Gastroesophageal sphincter (tissue), 3 donors: ENCODE measurements at regions not wholly inside any gene's neighbourhood (a gene's known extent, or its start where the extent isn't known, plus 50 kb on each side); places are given as distances from the start of the nearest gene placed in this dataset.

Source experiments
- EP300 ChIP-seq: sonication (generic); formaldehyde crosslinking; IDR thresholded peaks from one replicate; pipeline ENCODE4 v1.6.1; 2017; ENCODE audit warnings: antibody characterized with exemption, mild to moderate bottlenecking
- POLR2A ChIP-seq, 2 donors: fragments of 450-650 bp; IDR thresholded peaks; one replicate each; pipeline ENCODE4 v1.6.1; 2017; ENCODE audit warnings: antibody characterized with exemption in 2 of 2, mild to moderate bottlenecking in 2 of 2, moderate library complexity in 1 of 2
- POLR2AphosphoS5 ChIP-seq: sonication (generic); formaldehyde crosslinking; IDR thresholded peaks from one replicate; pipeline ENCODE4 v1.6.1; 2017; ENCODE audit warnings: antibody characterized with exemption
- TF ChIP-seq, protein P1 (sequence below), 4 experiments: fragments of 200-600 bp in 2 of 4; fragments of 450-650 bp in 2 of 4; sonication (generic) in 1 of 4; IDR thresholded peaks; one replicate each; pipeline ENCODE4 v1.5.1; 2017 to 2019; ENCODE audit warnings: antibody characterized with exemption in 4 of 4, mild to moderate bottlenecking in 2 of 4, moderate library complexity in 2 of 4

DNA sequence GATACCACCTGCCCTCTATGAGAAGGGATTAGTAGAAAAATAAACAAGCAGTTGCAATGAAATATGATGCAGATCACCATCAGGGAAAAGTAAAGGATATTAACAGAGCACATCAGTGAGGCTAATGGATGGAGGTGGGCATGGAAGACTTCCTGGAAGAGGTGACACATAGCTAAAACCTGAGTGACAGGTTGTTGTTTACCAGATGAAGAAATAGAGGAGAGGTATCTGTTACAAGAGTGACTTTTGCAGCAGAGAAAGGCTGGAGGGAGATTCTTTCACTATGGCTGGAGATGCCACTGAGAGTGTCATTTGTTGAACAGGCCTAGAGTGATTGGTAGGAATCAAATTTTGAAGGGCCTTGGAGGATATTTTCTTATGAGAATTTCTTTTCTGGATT is 646.2 kb downstream of the GATA3 start:
- TF ChIP-seq, protein P1, sequence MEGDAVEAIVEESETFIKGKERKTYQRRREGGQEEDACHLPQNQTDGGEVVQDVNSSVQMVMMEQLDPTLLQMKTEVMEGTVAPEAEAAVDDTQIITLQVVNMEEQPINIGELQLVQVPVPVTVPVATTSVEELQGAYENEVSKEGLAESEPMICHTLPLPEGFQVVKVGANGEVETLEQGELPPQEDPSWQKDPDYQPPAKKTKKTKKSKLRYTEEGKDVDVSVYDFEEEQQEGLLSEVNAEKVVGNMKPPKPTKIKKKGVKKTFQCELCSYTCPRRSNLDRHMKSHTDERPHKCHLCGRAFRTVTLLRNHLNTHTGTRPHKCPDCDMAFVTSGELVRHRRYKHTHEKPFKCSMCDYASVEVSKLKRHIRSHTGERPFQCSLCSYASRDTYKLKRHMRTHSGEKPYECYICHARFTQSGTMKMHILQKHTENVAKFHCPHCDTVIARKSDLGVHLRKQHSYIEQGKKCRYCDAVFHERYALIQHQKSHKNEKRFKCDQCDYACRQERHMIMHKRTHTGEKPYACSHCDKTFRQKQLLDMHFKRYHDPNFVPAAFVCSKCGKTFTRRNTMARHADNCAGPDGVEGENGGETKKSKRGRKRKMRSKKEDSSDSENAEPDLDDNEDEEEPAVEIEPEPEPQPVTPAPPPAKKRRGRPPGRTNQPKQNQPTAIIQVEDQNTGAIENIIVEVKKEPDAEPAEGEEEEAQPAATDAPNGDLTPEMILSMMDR (IDR thresholded peaks at IDR 0.05) = no peak
- no peak for TF ChIP-seq EP300
- TF ChIP-seq POLR2AphosphoS5 = no peak
- no peak for TF ChIP-seq POLR2A (IDR thresholded peaks at IDR 0.05)
